DMS114 treated with DMSO at 0.1 percent for 48 hours (cell line): ENCODE measurements at regions not wholly inside any gene's neighbourhood (a gene's known extent, or its start where the extent isn't known, plus 50 kb on each side); places are given as distances from the start of the nearest gene placed in this dataset.
"Not testable (repeated sequence)": the region's sequence is repeated elsewhere in the genome, so short reads cannot be mapped to it uniquely, and the experiment has no call there.

Experiments
- DNase-seq: peaks from one replicate; lab custom pipeline; 2025; ENCODE audit not compliant: unreplicated experiment; lab: John Stamatoyannopoulos, UW

DNA sequence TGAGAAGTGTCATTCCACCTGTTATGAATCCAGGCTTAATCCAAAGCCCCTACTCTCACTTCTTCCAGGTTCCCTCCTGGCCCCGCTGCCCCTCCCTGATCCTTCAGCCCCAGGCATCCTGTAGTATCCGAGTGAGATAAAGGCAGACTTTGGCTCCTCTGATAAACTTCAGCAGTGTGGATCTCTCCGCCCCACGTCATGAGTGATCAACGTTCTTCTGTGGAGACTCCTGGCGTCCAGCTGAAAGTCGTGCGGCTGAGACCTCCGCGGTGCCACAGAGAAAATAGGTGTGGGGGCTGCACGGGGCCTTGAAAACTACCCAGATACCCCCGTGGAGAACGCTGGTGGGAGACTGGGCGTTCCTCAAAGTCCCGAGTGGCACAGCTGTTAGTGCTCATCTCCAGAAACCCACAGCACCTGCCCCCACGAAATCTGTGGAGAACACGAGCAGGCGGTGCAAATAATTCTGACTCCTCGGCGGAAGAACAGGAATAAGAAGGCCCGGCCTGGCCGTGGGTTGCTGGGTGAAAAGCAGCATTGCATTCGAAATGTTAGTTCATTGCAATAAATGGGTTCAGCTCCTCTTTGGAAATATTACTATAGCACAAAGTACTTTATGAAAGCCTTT is 180.0 kb upstream of the RGS6 start:
- no peak for DNase-seq

DNA sequence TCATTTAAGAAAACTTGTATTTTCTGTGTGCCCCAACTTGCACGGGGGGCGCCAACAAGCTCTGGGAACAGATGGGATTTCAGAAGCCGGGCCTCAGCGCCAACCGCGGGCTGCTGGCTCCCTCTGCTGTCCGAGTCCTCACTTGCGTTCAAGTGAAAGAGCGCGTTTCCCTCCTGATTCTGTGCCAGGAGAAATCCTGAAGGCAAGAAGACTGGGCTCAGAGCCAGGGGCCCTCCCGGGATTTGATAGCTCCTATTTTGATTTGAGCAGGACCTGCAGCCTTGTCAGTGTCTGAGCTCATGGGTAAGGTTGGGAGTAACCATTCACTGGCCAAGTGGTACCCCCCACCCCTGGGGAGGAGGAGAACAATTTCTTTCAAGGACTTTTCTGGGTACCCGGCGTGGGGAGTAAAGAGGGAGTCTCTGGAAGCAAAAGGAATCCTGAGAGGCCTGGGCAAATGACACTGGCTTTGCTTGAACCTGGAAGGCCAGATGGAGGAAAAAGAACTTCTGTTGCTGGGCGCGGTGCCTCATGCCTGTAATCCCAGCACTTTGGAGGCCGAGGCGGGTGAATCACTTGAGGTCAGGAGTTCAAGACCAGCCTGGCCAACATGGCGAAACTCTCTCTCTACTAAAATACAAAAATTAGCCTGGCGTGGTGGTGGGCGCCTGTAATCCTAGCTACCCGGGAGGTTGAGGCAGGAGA is 179.0 kb upstream of the RGS6 start:
- DNase-seq = peak; percentile 72

DNA sequence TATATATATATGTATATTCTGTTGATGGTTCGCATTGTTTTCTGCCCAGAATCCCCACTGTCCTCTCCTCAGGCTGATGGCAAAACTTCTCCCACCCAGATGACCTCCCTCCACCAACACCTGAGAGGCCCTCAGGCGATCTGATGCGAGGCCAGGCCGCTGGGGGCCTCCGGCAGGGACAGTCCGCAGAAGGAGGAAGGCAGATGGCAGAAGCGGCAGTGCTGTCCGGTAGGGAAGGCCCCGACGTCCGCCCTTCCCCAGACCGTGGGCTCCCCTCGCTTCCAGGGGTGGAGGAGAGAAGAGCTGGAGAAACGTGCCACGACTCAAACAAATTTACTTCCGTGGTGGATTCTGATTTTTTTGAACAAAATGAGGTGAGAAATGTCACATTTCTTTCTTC is 178.3 kb upstream of the RGS6 start:
- no peak for DNase-seq

DNA sequence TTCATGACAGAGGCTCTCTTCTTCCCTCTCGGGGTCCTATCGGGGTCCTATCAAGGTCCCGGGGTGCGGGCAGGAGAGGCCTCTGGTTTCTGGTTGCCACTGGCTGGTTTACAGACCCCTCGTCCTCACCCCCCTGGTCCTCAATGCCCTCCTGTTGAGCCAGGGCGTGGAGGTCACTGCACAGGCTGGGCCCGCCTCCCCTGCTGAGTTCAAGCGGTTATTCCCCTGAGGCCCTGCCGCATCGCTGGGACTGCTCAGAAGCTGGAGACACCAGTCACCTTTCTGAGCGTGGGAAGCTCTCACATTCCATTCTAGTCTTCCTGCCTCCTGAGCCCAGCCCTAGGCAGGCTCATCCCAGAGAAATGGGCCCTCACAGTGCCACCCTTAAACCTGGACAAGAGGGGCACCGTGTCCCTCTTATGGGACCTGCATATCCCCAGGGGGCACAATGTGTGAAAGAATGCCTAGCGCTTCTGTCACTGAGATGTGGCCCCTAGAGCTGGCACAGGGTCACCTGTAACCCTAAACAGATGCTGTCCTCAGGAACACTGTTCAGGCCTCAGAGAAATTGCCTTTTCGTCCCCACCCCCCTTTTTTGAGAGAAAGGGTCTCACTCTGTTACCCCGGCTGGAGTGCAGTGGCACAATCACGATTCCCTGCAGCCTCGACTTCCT is 177.7 kb upstream of the RGS6 start:
- DNase-seq = no peak

DNA sequence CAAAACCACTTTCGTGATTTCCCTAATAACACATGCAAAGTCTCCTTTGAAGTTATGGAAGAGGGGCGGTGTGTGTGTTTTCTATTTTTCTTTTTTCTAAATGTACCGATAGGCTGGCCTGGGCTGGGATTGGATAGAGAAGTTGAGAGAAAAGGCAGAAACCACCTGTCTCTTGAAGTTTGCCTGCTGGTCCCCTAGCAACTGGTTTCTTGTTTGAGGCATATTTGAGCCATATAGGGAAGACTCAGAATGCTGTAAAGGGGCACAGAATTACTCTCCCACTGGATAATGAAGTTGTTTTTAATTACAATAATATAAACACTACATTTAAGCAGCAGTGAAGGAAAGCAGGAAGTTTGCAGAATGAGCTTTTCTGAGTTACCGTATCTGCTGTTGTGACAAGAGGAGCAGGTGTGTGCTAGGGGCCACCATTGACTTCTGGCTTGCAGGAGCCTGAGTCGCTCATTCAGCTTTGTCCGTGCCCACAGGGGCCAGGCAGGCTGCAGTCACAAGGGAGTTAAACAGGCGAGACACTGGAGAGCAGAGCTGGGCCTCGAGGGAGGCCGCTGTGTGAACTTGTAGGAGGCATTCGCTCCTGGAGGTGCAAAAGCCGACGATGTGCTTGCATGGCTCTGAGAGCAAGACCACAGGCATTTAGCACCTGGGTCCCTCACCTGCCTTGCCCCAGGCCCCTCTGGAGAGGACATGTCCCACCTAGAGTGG is 173.8 kb upstream of the RGS6 start:
- no peak for DNase-seq

DNA sequence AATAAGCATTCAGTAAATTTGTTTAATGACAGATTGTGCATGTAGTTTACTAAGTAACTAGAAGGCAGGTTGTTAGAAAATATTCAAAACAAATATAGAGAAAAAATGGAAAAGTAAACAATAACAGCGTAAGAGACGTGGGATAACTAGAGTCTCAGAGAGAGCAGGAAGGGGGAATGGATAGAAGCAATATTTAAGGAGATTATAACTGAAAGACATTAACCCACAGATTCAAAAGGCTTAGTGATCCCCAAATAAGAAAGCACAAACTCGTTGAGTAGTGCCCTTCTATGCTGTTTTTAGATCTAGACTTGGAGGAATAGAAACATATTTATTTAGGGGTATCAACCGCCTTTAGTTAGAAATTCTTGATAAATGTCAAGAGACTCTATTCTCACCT is 169.7 kb upstream of the RGS6 start:
- DNase-seq = no peak

DNA sequence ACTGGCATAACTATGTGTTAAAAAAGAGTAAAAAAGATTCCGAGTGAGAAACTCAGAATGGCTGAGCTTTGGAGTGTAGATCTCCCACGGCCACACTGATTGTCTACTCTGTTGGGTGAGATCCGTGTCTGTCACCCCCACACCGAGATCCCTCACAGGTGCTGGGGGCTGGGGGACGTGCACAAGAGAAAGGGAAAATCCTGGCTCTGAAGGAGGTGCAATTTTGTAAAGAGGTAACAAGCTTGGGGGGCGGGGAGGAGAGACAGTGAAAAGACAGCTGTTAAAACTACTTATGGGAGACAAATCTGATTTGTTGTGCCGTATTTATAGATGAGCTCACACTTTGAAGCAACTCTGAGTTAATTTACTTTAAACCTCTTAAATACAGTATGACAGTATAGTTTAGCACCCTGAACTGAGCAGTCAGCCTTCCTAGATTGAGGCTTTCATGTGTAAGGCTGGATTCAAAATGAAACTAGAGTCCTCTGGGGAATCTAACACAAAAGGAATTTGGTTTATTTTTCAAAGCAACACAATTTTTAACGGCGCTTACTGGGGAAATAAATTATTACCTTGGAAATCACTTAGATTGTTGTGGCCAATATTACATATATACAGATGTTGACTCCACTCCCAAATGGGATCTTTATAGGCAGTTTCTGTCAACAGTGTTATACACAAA is 167.4 kb upstream of the RGS6 start:
- no peak for DNase-seq

DNA sequence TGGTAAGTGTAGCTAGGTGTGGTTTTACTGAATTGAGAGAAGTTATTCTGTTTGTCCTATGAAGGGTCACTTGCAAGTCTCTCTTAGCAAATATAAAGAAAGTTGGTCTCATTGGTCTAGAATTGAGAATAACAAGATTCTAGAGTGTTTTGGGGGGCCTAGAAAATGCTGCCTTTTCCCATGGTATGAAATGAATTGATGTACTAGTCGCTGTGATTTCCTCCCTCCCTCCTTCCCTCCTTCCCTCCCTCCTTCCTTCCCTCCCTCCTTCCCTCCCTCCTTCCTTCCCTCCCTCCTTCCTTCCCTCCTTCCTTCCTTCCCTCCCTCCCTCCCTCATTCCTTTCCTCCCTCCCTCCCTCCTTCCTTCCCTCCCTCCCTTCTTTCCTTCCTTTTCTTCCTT is 166.7 kb upstream of the RGS6 start:
- DNase-seq = no peak

DNA sequence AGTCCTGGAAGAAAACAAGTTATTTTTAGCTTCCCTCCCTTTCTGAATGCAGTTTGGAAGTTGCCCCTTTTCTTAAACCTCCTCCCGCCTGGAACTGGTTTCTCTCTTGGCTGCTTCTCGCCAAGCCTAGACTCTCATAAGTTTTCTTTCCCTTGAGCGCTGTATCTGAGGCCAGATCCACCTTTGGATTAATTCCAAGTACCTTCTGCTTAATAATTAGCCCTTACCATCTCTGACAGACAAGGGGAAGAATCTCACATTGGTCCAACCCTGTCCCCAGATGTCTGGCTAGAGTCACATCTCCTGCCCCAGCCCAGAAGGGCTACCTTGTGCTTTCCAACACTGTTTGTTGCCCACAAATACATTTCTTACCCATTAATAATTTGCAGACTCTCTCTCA is 161.8 kb upstream of the RGS6 start:
- DNase-seq = no peak

DNA sequence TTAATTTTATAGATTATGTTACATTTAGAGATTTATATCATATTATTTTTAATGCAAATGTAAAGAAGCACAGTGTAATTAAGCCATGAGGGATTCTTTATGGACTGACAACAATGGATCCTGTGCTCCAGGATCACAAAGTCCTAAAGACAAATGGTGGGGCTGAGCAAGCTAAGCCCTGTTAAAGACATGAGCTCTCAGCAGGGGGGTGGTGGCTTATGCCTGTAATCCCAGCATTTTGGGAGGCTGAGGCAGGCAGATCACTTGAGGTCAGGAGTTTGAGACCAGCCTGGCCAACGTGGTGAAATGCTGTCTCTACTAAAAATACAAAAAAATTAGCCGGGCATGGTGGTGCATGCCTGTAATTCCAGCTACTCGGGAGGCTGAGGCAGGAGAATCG is 160.8 kb upstream of the RGS6 start:
- DNase-seq = not testable (repeated sequence)

DNA sequence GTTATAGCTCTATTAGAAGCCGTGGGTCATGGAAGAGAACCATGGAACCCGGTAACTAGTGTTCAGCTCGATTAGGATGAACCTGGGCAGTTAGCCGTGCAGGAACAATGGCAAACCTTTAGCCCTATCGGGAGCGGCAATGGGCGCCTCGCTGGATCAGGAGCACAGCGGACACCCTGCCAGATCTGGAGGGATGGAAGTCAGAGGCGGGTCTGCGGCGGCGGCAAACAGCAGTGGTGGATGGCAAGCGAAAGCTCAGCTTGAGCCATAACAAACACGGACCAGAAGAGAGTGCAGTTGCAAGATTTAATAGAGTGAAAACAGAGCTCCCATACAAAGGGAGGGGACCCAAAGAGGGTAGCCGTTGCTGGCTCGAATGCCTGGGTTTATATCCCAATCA is 160.2 kb upstream of the RGS6 start:
- DNase-seq = not testable (repeated sequence)

DNA sequence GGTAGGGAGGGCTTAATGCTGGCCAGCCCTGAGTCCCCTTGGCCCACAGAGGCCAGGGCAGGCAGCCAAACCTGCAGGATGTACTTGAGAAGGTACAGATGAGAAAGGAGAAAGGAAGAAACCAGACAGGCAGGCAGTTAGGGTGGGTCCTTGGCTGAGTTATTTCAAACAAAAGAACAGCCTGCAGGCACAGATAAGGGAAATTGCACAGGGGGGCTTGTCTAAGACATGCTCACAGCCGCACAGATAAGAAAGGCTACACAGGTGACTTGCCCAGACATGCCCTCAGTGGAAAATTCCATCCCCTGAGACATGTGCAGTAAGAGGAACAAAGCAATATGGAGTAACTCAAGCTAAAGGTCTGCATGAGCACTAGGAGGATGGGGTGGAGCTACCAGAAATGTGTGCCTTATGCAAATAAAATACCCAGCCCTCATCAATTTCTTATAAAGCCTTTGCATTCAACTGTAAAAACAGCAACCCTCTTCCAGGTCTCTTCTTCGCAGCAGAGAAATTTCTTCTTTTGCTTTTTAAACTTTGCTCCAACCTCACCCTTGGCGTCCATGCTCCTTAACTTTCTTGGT is 158.2 kb upstream of the RGS6 start:
- no peak for DNase-seq

DNA sequence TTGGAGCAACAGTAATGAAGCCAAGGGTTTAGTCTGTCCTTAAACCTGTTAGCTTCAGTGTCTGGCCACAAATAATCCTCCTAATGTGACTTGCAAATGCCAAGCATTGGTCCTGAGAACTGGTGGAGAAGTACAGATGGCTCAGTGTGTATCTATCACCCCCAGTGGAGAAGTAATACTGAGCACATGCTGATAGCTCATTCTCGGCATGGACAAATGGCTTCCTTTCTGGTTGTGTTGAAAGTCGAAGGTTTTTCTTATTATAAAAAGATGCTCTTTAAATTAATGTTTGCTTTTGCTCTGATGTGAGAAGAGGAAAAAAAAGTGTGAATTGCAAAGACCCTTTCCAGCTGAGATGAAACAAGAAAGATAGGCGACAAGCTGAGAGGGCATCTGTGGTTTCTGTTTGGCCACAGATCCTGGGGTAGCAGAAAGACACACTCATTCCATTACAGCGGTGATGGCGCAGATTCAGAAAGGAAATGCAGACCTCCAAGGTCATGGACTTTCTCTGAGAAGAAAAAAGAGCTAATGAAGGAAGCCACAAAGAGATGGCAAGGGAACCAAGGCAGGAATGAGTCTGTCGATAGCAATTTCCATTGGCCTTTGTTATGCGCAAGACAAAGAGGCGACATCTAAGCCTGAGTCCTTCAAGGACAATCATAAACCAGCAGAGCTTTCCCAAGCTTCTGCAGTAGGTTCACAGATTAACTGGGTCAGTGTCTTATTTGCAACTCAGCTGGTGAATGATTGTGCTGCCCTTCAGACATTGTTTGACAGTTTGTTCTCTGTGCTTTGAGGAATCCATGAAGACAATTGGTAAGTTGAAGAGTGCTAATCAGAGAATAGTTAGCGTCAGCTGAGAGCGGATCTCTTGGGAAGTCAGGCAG is 155.5 kb upstream of the RGS6 start:
- no peak for DNase-seq

DNA sequence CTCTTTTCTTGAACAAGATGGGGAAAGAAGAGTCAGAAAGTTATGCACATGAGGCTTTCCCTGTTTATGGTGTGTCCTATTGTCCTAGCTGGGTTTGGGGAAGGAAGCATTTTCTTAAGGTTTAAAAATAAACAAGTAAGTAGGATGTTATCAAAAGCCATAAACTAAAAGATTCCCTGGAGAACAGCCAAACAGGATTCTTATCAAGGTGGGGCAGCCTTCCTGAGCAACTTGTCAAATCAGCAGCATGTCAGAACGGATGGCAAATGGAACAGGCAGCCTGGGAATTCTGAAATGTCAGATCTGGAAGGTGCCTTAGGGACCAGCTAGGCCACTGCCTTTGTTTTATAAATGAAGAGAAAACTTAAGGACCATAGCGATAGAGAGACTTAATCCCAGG is 152.2 kb upstream of the RGS6 start:
- no peak for DNase-seq

DNA sequence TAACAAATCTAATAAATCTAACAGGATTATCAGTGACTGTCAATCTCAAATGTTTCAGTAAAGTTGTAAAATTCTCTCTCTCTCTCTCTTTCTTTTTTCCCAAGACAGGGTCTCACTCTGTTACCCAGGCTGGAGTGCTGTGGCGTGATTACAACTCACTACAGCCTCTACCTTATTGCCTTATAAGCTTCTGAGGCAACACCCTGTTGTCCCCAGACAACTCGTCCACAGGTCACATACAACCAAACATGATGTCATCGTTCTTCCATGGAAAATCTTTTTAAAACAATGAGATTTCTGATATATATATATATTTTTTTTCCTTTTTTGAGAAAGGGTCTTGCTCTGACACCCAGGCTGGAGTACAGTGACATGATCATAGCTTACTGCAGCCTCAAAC is 151.4 kb upstream of the RGS6 start:
- DNase-seq = no peak

DNA sequence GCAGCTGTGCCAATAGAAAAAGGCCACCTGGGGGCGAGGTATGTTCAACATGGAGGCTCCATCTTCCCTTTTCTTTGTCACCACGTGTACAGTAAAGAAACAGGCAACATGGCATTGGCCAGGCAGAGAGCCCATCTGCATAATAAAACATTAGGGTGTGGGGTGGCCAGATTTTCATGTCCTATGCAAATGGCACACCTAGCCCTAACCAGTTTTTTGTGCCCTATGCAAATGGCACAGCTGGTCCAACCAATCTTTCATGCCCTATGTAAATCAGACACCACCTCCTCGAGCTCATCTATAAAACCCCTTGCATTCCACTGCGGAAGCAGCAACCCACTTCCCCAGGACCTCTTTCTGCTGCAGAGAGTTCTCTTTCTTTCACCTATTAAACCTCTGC is 149.1 kb upstream of the RGS6 start:
- no peak for DNase-seq

DNA sequence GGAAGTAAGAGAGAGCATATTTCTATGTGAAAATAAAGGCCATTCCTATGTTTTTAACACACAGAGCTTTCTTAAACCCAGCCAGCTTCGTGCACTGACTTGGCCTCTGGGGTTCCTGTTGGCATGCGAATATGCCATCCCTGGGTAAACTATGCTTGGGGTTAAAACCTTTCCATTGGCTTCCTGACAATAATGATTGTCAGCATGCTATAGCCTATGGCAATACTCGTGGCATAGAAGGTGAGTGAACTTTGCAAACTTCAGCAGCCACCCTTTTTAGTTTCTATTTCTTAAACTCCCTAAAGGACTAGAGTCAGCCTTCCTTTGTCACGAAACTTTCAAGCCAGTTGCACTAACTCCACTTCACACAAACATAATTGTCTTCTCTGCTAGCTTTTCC is 148.4 kb upstream of the RGS6 start:
- no peak for DNase-seq

DNA sequence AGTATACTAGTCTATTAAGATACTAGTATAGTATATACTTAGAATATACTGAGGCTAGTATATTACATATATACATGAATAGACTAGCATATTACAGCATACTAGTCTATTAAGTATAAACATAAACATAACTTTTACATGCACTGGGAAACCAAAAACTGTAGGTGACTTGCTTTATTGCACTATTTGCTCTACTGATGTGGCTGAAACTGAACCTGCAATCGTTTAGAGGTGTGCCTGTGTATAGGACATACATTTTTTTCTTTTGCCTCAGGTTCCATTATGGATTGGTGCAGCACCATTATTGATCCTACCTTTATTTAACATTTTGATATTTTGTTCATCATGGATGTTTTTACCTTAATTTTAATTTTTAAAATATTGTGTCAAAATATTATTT is 143.2 kb upstream of the RGS6 start:
- no peak for DNase-seq

DNA sequence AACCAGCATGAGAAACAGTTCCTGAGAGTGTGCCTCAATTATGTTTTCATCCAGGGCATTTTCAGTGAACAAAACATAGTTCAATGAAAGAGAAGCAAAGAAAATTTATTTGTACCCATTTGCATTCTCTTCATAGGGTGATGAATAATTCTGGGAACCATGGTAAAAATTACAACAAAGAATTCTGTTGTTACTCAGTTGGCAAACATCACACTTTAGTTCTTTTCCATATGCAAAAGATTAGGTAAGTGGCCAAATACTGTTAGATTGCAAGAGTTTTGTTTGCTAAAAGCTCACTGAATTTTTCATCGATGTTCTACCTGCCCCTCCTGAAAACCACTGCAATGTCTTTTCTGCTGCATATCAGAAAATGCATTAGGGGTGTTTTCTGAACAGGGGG is 132.4 kb upstream of the RGS6 start:
- DNase-seq = no peak

DNA sequence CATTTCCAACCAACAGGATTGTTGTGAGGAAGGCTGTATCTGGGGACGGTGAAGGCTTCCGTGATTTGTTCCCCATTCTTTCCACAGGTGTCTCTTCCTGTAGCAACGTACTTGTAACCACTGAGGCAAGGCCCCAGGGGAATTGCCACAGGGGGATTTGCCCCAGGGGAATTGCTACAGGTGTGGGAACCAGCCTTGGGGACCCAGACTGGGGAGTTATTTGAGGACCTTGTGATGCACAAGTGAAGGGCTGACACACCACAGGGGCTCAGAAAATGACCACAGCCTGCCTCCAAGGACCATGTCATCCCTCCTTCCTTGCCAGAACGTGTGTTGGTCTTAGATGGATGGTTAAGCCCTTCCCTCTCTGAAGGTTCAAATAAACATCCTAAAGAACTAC is 131.4 kb upstream of the RGS6 start:
- DNase-seq = no peak
